ENCODE measurements at regions not wholly inside any gene's neighbourhood (a gene's known extent, or its start where the extent isn't known, plus 50 kb on each side); places are given as distances from the start of the nearest gene placed in this dataset.

- no peak for DNase-seq
These were observed 195.0 kb upstream of the RHOBTB1 start for GRCh38 chr10:61138708-61139591.

GRCh38 chr10:61136139-61136538, 192.2 kb upstream of the RHOBTB1 start:
- no peak for DNase-seq

DNA sequence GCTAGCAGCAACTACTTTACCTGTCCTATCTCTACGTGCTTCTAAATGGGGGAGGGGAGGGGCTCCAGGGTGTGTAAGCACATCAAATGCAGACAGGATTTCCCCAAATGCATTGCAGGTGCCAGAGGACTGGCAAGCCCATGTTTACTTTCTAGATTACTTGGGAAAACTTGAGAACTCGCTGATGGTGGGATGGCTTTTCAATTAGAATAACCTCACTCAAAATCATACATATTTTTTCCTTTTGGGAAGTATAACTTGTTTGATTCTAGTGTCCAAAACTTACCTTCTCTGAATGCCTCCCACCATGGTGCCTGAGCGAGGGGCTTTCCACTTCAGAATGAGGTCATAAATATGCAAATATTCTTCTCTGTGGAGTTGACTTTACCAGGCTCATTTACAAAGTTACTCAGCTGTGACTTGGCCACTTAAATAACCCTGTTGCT, 191.3 kb upstream of the RHOBTB1 start:
- DNase-seq = no peak

DNA sequence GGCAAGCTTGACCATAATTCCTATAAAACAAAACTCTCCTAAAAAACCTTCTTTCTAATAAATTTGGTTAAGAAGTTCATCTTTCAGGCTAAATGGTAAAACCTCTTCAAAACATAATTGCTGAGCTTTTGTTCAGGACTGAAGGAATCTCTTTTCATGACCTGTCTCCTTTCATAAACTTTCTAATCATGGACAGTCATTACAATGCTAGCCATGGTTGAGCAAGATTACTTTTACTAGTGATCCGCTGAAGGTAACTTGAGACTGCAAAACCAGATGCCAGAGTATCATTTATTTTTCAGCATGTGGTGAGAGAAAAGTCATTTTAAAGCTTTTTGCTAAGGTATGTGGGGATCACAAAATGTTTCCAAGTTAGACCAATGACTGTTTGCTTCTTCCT, 186.4 kb upstream of the RHOBTB1 start:
- DNase-seq = no peak

GRCh38 chr10:61128196-61128595, 184.2 kb upstream of the RHOBTB1 start:
- DNase-seq = no peak

DNA sequence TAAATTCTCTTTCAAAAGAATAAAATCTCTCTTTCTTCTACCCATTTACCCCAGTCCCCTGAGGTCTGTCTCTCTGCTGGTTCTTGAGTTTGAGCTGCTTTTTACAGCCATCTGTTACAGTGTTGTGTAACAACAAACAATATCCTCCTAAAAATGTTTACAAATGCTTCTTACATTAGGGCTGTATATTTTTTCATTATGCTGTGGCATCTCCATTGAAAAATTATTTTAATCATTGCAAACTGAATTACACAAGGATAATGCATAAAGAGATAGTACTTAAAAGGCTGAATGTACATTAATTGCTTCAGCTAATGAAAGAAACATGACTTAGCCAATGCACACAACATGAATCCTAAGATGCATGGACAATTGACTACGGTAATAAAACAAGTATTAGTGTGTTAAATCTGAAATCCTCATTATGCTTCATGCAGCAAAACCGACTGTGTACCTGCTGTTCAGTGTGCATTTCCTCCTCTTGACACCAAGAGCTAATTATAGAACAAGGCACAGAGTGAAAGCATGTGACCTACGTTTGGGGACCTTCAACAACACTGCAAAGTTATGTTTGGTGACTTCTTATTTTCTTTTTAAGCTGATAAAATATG, 181.7 kb upstream of the RHOBTB1 start:
- DNase-seq = no peak

GRCh38 chr10:61124756-61125530, 181.0 kb upstream of the RHOBTB1 start:
- no peak for DNase-seq

DNA sequence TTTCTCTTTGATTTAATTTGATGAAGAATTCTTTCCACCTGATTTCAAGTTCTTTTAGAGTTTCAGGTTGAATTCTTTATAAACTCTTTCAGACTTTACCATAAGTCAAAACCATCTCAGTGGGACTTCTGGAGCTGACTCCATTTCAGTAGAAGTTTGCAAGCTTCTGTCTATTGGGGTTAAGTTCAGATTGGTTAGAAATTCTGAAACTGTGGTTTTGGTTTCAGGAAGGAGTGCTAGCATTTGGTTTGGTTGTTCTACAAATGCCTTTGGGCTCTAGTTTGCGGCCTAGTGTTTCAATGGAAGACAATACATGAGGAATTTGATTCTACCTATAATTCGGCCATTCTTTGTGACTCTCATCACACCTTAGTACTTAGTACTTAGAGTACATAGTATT, 176.8 kb upstream of the RHOBTB1 start:
- DNase-seq = no peak

DNA sequence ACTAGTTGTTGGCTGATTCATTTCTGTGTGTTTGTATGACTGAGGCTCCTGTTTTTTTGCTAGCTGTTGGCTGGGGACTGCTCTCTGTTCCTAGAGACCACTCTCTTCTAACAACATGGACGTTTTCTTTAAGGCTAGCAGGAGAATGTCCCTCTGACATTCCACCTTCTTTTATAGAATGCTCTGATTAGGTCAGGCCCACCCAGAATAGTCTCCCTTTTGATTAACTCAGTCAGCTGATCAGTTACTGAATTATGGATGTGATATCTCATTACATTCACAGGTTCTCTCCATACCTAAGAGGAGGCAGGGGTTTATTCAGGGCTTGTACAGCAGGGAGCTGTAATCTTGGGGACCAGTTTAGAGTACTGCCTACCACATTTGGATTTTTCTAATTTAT, 175.6 kb upstream of the RHOBTB1 start:
- no peak for DNase-seq

- DNase-seq = no peak
These were observed 171.9 kb upstream of the RHOBTB1 start for GRCh38 chr10:61115897-61116296.

DNA sequence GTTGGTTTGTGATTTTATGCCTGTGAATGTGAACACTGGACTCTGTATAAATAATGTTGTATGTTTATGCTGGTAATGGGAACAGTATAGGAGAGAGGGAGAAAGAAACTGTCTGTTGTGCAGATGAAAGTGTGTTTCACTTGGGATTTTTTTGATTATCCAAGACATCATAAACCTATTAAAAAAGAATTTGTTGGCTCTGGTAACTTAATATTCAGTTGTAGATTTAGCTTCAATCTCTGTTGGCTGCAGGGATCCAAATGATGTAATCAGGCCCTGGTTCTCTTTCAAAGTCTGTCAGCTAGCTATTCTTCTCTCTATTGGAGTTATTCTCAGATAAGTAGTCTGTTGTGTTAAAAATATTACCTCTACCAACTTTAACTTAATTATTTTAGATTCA, 168.8 kb upstream of the RHOBTB1 start:
- no peak for DNase-seq

DNA sequence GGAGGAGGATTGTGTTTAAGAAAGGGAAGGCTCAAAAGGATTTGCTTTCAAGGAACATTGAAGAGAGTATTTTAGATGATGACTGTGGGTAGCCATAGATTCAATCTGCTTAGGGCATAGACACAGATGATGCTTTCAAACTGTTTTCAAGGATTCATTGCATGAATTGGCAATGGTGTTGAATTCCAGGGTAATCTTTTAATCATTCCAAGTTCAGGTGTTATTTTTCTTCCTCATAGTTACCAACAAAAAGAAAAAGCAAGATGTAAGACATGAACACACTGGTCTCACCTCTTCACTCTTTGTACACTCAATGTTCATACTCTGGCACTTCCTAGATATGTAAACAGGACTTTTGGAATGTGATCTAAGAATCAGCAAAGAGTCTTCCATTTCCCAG, 167.0 kb upstream of the RHOBTB1 start:
- DNase-seq = no peak

GRCh38 chr10:61110188-61110844, 166.3 kb upstream of the RHOBTB1 start:
- no peak for DNase-seq

- DNase-seq = no peak
These were observed 164.9 kb upstream of the RHOBTB1 start for GRCh38 chr10:61108915-61109314.

- no peak for DNase-seq
These were observed 156.9 kb upstream of the RHOBTB1 start for GRCh38 chr10:61100887-61101286.

GRCh38 chr10:61099756-61100155, 155.8 kb upstream of the RHOBTB1 start:
- no peak for DNase-seq

- no peak for DNase-seq
These were observed 155.0 kb upstream of the RHOBTB1 start for GRCh38 chr10:61098966-61099365.

DNA sequence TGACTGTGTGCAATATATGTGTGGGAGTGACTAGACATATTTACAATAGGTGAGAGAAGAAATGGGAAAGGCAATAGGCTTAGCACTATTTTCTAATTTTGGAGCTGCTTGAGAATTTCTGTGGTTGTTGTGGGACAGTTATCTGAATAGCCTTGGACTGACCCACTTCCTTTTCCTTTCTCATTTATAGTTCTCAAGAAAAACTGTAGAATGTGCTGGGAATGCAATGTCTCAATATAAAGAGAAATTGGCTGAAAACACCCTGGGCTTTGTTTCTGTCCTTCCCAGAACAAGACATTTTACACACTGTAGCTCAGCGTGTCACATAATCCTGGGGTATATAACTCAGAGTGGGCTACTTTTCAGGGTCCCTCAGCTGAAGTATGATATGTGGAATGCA, 153.0 kb upstream of the RHOBTB1 start:
- no peak for DNase-seq

DNA sequence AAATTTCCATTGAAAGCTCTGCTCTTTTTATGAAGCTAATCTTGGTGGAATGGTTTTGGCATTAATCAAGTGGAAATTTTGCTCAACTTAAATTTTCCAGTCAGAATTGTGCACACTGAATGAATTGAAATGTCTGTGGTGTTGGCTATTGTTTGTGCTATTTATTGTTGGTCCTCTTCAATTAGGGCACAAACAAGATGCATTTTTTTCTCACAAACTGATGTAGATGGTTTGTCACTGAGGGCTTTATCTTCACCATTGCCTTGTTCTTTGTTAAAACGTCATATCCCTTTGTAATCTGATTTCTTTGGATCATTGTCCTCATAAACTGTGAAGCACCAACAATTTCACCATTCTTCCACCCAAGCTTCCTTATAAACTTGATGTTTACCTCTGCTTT, 152.1 kb upstream of the RHOBTB1 start:
- no peak for DNase-seq

DNA sequence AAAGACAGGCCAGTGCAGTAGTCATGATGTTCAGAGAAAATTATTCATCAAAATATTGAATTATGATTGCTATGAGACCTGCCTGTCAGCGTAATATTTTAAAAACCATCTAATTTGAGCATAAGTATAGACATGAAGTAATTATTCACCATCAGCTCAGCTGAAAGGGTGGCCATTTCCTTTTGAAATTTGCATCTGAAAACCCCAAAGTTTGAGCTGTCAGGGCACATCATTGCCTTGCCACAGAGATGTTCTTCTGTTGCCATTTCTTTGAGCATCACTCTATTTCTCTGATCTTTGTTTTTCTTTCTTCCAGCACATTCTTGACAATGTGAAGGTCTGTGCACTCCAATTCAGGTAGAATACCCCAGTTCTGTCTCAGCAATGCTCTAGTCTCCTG, 147.5 kb upstream of the RHOBTB1 start:
- no peak for DNase-seq

GRCh38 chr10:61089251-61089650, 145.3 kb upstream of the RHOBTB1 start:
- DNase-seq = no peak

DNA sequence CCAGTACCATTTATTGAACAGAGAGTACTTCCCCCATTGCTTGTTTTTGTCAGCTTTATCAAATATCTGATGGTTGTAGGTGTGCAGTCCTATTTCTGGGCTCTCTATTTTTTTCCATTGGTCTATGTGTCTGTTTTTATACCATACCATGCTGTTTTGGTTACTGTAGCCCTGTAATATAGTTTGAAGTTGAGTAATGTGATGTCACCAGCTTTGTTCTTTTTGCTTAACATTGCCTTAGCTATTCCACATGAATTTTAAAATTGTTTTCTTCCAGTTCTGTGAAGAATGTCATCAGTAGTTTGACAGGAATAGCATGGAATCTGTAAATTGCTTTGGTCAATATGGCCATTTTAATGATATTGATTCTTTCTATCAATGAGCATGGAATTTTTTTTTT, 140.5 kb upstream of the RHOBTB1 start:
- no peak for DNase-seq

DNA sequence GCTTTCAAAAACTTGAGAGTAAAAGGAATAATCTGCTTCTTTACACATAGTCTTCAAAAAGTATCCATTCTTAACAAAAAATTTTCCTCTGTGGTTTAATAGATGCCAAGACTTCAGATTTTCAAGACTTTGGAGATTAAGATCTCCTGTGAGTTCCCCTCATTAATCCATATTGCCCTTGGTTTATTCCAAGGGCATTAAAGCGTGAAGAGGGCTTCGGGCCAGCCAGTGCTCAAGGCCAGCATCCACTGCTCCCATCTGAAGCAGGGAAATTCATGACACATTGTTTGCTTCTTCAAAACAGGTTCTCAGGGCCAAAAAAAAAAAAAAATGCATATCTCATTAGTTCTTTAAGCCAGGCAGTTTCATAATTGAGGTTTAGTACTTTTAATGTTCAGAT, 137.3 kb upstream of the RHOBTB1 start:
- no peak for DNase-seq

Measured in CD4-positive, alpha-beta T cell treated with Interleukin-4 for 4 hours (primary cell).